Ovary (tissue), 3 donors: ENCODE measurements at regions not wholly inside any gene's neighbourhood (a gene's known extent, or its start where the extent isn't known, plus 50 kb on each side); places are given as distances from the start of the nearest gene placed in this dataset.

ENCODE experiments used
- CTCF ChIP-seq, 3 donors: fragments of 450-650 bp in 2 of 3; fragments of 200-600 bp in 1 of 3; IDR thresholded peaks; one replicate each; pipeline versions ENCODE4 v1.5.1 to v1.8.0; 2016 to 2022; ENCODE audit warnings: antibody characterized with exemption in 3 of 3, mild to moderate bottlenecking in 1 of 3
- EP300 ChIP-seq: sonication (generic); formaldehyde crosslinking; IDR thresholded peaks from one replicate; pipeline ENCODE4 v1.6.1; 2017; ENCODE audit warnings: antibody characterized with exemption
- donor health status: DM: no; HTN: no; CAD: no.

- no peak for TF ChIP-seq CTCF (IDR thresholded peaks at IDR 0.05)
- no peak for TF ChIP-seq EP300
Observed at GRCh38 chr3:66103729-66104128, 65.0 kb upstream of the MAGI1 start.
